Progenitor cell of endocrine pancreas (in vitro differentiated cells): ENCODE measurements at regions not wholly inside any gene's neighbourhood (a gene's known extent, or its start where the extent isn't known, plus 50 kb on each side); places are given as distances from the start of the nearest gene placed in this dataset.

Experiments
- DNase-seq: peaks from one replicate; pipeline ENCODE4 v3.0.0; 2021; ENCODE audit warnings: low spot score; ENCODE audit not compliant: unreplicated experiment
- H3K27ac Mint-ChIP-seq: 2 replicates; pipeline ENCODE4 v1.8.0; 2021; ENCODE audit warnings: mild to moderate bottlenecking, moderate library complexity, mixed read lengths
- H3K27me3 Mint-ChIP-seq: 2 replicates; pipeline ENCODE4 v1.8.0; 2021; ENCODE audit warnings: mixed read lengths
- H3K36me3 Mint-ChIP-seq: 2 replicates; pipeline ENCODE4 v1.8.0; 2022; ENCODE audit warnings: mixed read lengths; ENCODE audit not compliant: insufficient read depth
- H3K4me1 Mint-ChIP-seq: 2 replicates; pipeline ENCODE4 v1.8.0; 2021; ENCODE audit warnings: low read depth, mixed read lengths
- H3K4me3 Mint-ChIP-seq: 2 replicates; pipeline ENCODE4 v1.8.0; 2021; ENCODE audit warnings: low read depth, mild to moderate bottlenecking, moderate library complexity, mixed read lengths
- H3K9me3 Mint-ChIP-seq: 2 replicates; pipeline ENCODE4 v1.8.0; 2021; ENCODE audit warnings: low read depth, mixed read lengths
- CTCF ChIP-seq: fragments of 200-600 bp; sonication (generic); IDR thresholded peaks from one replicate; pipeline ENCODE4 v1.5.0; 2021; ENCODE audit warnings: antibody characterized with exemption, mild to moderate bottlenecking; ENCODE audit not compliant: unreplicated experiment

GRCh38 chr13:105345131-105345530, 1190.3 kb downstream of the EFNB2 start:
- H3K27ac Mint-ChIP-seq: no peak overlapping the region
- peaks cover 3% of the 10 kb centered on the region for H3K9me3 Mint-ChIP-seq
- DNase-seq: no peak
- H3K4me1 Mint-ChIP-seq: peaks cover 11% of the 10 kb centered on the region
- H3K4me3 Mint-ChIP-seq: no peak overlapping the region
- H3K36me3 Mint-ChIP-seq: no peaks in the 10 kb centered on the region
- no peaks in the 10 kb centered on the region for H3K27me3 Mint-ChIP-seq
- TF ChIP-seq CTCF: no peak

GRCh38 chr13:105343134-105343806, 1192.2 kb downstream of the EFNB2 start:
- no peak for DNase-seq
- H3K4me1 Mint-ChIP-seq: peaks cover 11% of the 10 kb centered on the region
- H3K4me3 Mint-ChIP-seq: no peak overlapping the region
- peaks cover 3% of the 10 kb centered on the region for H3K9me3 Mint-ChIP-seq
- no peak overlapping the region for H3K27ac Mint-ChIP-seq
- TF ChIP-seq CTCF: no peak
- peaks cover 3% of the 10 kb centered on the region for H3K27me3 Mint-ChIP-seq
- no peaks in the 10 kb centered on the region for H3K36me3 Mint-ChIP-seq

- no peak overlapping the region for H3K4me3 Mint-ChIP-seq
- no peaks in the 10 kb centered on the region for H3K36me3 Mint-ChIP-seq
- peaks cover 3% of the 10 kb centered on the region for H3K9me3 Mint-ChIP-seq
- DNase-seq: no peak
- H3K4me1 Mint-ChIP-seq: peaks cover 11% of the 10 kb centered on the region
- no peak overlapping the region for H3K27ac Mint-ChIP-seq
- H3K27me3 Mint-ChIP-seq: peaks cover 5% of the 10 kb centered on the region
- TF ChIP-seq CTCF: no peak
Measured at GRCh38 chr13:105342281-105342820, 1193.1 kb downstream of the EFNB2 start.

GRCh38 chr13:105341758-105342157, 1193.7 kb downstream of the EFNB2 start:
- no peak for TF ChIP-seq CTCF
- peaks cover 11% of the 10 kb centered on the region for H3K4me1 Mint-ChIP-seq

GRCh38 chr13:105341256-105341655, 1194.2 kb downstream of the EFNB2 start:
- DNase-seq: no peak
- Mint-ChIP-seq H3K9me3 (peaks cover 3% of the 10 kb centered on the region), H3K27ac (no peak overlapping the region), H3K4me3 (no peak overlapping the region), H3K36me3 (no peaks in the 10 kb centered on the region), H3K27me3 (peaks cover 5% of the 10 kb centered on the region), H3K4me1 (peaks cover 11% of the 10 kb centered on the region)
- TF ChIP-seq CTCF: no peak

More at GRCh38 chr13:105341758-105342157, 1193.7 kb downstream of the EFNB2 start:
- peaks cover 3% of the 10 kb centered on the region for H3K9me3 Mint-ChIP-seq
- H3K4me3 Mint-ChIP-seq: no peak overlapping the region
- no peak for DNase-seq
- H3K27me3 Mint-ChIP-seq: peaks cover 5% of the 10 kb centered on the region
- H3K36me3 Mint-ChIP-seq: no peaks in the 10 kb centered on the region
- H3K27ac Mint-ChIP-seq: no peak overlapping the region
